K562 (cell line): ENCODE measurements at regions not wholly inside any gene's neighbourhood (a gene's known extent, or its start where the extent isn't known, plus 50 kb on each side); places are given as distances from the start of the nearest gene placed in this dataset.

Experiments used
- ATAC-seq: fragments of 200-7000 bp; cut with Tn5 transposase; 3 replicates; pipeline ENCODE4 v1.9.1; 2020; ENCODE audit warnings: moderate library complexity
- BruUV-seq: library from RNA; stranded (reverse); fragments of 400-500 nt; replicated peaks from 2 replicates; lab custom pipeline; 2021; lab: Mats Ljungman, UMichigan
- CTCF ChIA-PET: fragments of 300-600 bp; formaldehyde crosslinking; extraction: SDS; loops from one replicate; lab custom pipeline; 2021; ENCODE audit warnings: low intra/inter-chr PET ratio; lab: Yijun Ruan, JAX
- POLR2A ChIA-PET: fragments of 300-600, 350-650 bp; sonication (Branson Sonifier 250); formaldehyde crosslinking; extraction: SDS; loops from one replicate; lab custom pipeline; 2021; ENCODE audit warnings: antibody characterized with exemption, inconsistent platforms; lab: Yijun Ruan, JAX
- DNase-seq, 4 experiments: peaks; one replicate each; pipeline versions ENCODE4 v3.0.0 to v3.0.0-alpha.2; 2011 to 2018; ENCODE audit warnings: low spot score in 3 of 4, mixed read lengths in 3 of 4; ENCODE audit errors: extremely low read depth in 1 of 4
- FAIRE-seq: peaks from 2 replicates; lab custom pipeline; 2011; peaks lifted over from hg19 to GRCh38; lab: Jason Lieb, UNC
- H2AFZ ChIP-seq: 2 replicates; pipeline ENCODE4 v1.6.0; 2011; ENCODE audit warnings: low read depth, low read length, control low read depth, inconsistent platforms
- H3K27ac ChIP-seq: fragments of 200-600 bp; 3 replicates; pipeline ENCODE4 v1.8.0; 2011; ENCODE audit warnings: low read depth, mild to moderate bottlenecking, control low read depth, inconsistent platforms, low read length, moderate library complexity, mixed read lengths; ENCODE audit errors: extremely low read depth
- H3K27me3 ChIP-seq, 2 experiments: fragments of 300-600 bp in 1 of 2; 2 replicates in 1 of 2; 3 replicates in 1 of 2; pipeline versions ENCODE4 v1.6.0 to v1.8.0; 2011; ENCODE audit warnings: inconsistent platforms in 2 of 2, low read length in 2 of 2, mild to moderate bottlenecking in 1 of 2, mixed read lengths in 1 of 2, moderate library complexity in 1 of 2; ENCODE audit not compliant: control insufficient read depth in 2 of 2, insufficient read depth in 2 of 2
- H3K36me3 ChIP-seq: fragments of 300-600 bp; 3 replicates; pipeline ENCODE4 v1.8.0; 2011; ENCODE audit warnings: mild to moderate bottlenecking, low read length, inconsistent platforms; ENCODE audit not compliant: control insufficient read depth, insufficient read depth
- H3K4me1 ChIP-seq, 2 experiments: fragments of 200-600 bp in 1 of 2; replicated peaks in 1 of 2; 2 replicates in 1 of 2; 3 replicates in 1 of 2; pipeline versions ENCODE4 v1.5.1 to v1.8.0; 2011; ENCODE audit warnings: inconsistent platforms in 2 of 2, low read length in 2 of 2, mild to moderate bottlenecking in 1 of 2, mixed read lengths in 1 of 2, moderate library complexity in 1 of 2; ENCODE audit not compliant: control insufficient read depth in 2 of 2, insufficient read depth in 2 of 2
- H3K4me2 ChIP-seq: 2 replicates; pipeline ENCODE4 v1.6.1; 2011; ENCODE audit warnings: low read length, control low read depth, inconsistent platforms, mixed read lengths; ENCODE audit not compliant: insufficient read depth
- H3K4me3 ChIP-seq: fragments of 200-600 bp; sonication (generic), shearing (Covaris generic); 2 replicates; pipeline ENCODE4 v1.5.1; 2016; ENCODE audit warnings: control low read depth, inconsistent platforms
- H3K79me2 ChIP-seq: fragments of 200-600 bp; 3 replicates; pipeline ENCODE4 v1.8.0; 2011; ENCODE audit warnings: low read length, inconsistent platforms; ENCODE audit not compliant: control insufficient read depth, insufficient read depth
- H3K9ac ChIP-seq, 2 experiments: 2 replicates each; pipeline versions ENCODE4 v1.6.0 to v1.6.1; 2011; ENCODE audit warnings: low read depth in 2 of 2, low read length in 2 of 2, control low read depth in 1 of 2, inconsistent platforms in 1 of 2, mild to moderate bottlenecking in 1 of 2, mixed read lengths in 1 of 2; ENCODE audit not compliant: insufficient read depth in 1 of 2
- H3K9me1 ChIP-seq: one replicate; pipeline ENCODE4 v1.6.0; 2011; ENCODE audit warnings: inconsistent platforms, mild to moderate bottlenecking, low read length, moderate library complexity; ENCODE audit not compliant: control insufficient read depth, insufficient read depth
- H3K9me3 ChIP-seq: replicated peaks from 2 replicates; pipeline ENCODE4 v1.5.1; 2011; ENCODE audit warnings: low read depth, low read length, inconsistent platforms; ENCODE audit not compliant: control insufficient read depth, insufficient read depth
- H4K20me1 ChIP-seq: replicated peaks from 2 replicates; pipeline ENCODE4 v1.6.1; 2011; ENCODE audit warnings: low read length, inconsistent platforms, mixed read lengths; ENCODE audit not compliant: control insufficient read depth, insufficient read depth
- CBX3 ChIP-seq, 2 experiments: IDR thresholded peaks; 1 replicate in 1 of 2; 2 replicates in 1 of 2; pipeline ENCODE4 v1.6.1; 2012; ENCODE audit warnings: inconsistent platforms in 2 of 2, low read length in 2 of 2, borderline replicate concordance in 1 of 2, control low read depth in 1 of 2
- DMBX1 ChIP-seq: fragments of 250-450 bp; sonication (Bioruptor Pico); IDR thresholded peaks from 2 replicates; pipeline ENCODE4 v1.8.0; 2022; ENCODE audit warnings: inconsistent platforms, mild to moderate bottlenecking, moderate library complexity, borderline replicate concordance
- KDM1A ChIP-seq, 2 experiments: fragments of 450-650 bp; IDR thresholded peaks; 2 replicates each; pipeline ENCODE4 v1.6.1; 2016; ENCODE audit warnings: mild to moderate bottlenecking in 2 of 2
- MCM2 ChIP-seq: fragments of 450-650 bp; IDR thresholded peaks from 2 replicates; pipeline ENCODE4 v1.6.1; 2017; ENCODE audit warnings: low read depth, mild to moderate bottlenecking
- NCOR1 ChIP-seq: fragments of 450-650 bp; IDR thresholded peaks from 2 replicates; pipeline ENCODE4 v1.6.1; 2016; ENCODE audit warnings: mild to moderate bottlenecking, moderate library complexity
- POLR2H ChIP-seq: IDR thresholded peaks from 2 replicates; pipeline ENCODE4 v1.6.1; 2016; ENCODE audit warnings: missing genetic modification characterization, low read depth, mild to moderate bottlenecking, control low read depth, missing compliant biosample characterization, moderate library complexity
- SAFB ChIP-seq: fragments of 200-400 bp; formaldehyde crosslinking; IDR thresholded peaks from 2 replicates; pipeline ENCODE4 v1.6.1; 2017; ENCODE audit warnings: low read depth, low read length, borderline replicate concordance
- SUPT5H ChIP-seq: fragments of 450-650 bp; IDR thresholded peaks from 2 replicates; pipeline ENCODE4 v1.6.1; 2016
- TFAM ChIP-seq: fragments of 250-450 bp; sonication (Bioruptor Pico); conservative IDR thresholded peaks from 2 replicates; pipeline ENCODE4 v1.5.0; 2021; ENCODE audit warnings: mild to moderate bottlenecking, moderate library complexity
- ZBED1 ChIP-seq: IDR thresholded peaks from 2 replicates; pipeline ENCODE4 v1.6.1; 2014
- ZC3H11A ChIP-seq: IDR thresholded peaks from 2 replicates; pipeline ENCODE4 v1.6.1; 2012; ENCODE audit warnings: low read depth, low read length, improper control_type of control experiment
- ZNF583 ChIP-seq: fragments of 250-450 bp; sonication (Bioruptor Pico); IDR thresholded peaks from 2 replicates; pipeline ENCODE4 v1.4.0; 2020
- WGBS: fragments of 100-300 bp; shearing (Covaris generic); methylation state at CpG from one replicate; pipeline ENCODE4 v1.1.6; 2016; ENCODE audit warnings: low coverage, mixed read lengths; ENCODE audit not compliant: insufficient coverage; ENCODE audit errors: missing lambda C conversion rate; 5-methylcytosine and 5-hydroxymethylcytosine counted together
- in situ Hi-C: fragments of 300-500 bp; cut with MboI; formaldehyde crosslinking; loops from 4 replicates; pipeline ENCODE4 v1.15.0; 2018; ENCODE audit warnings: inconsistent platforms, mixed read lengths
- intact Hi-C: fragments of 100-400 bp; cut with micrococcal nuclease; formaldehyde crosslinking; loops from 2 replicates; pipeline ENCODE4 v1.14.2; 2022
- TF ChIP-seq, protein P1 (sequence below): fragments of 200-800 bp; sonication (Bioruptor generic); IDR thresholded peaks from 2 replicates; pipeline ENCODE4 v1.6.1; 2017; ENCODE audit warnings: missing genetic modification characterization, missing compliant biosample characterization
- TF ChIP-seq, protein P2 (sequence below), 2 experiments: fragments of 250-450 bp in 1 of 2; fragments of 450-650 bp in 1 of 2; sonication (Bioruptor Pico) in 1 of 2; IDR thresholded peaks; 2 replicates each; pipeline versions ENCODE4 v1.6.1 to v1.8.0; 2016 to 2021; ENCODE audit warnings: mild to moderate bottlenecking in 2 of 2, moderate library complexity in 2 of 2, missing compliant biosample characterization in 1 of 2, missing genetic modification characterization in 1 of 2
- TF ChIP-seq, protein P3 (sequence below): fragments of 250-450 bp; sonication (Bioruptor Pico); IDR thresholded peaks from 2 replicates; pipeline ENCODE4 v1.6.1; 2021; ENCODE audit warnings: mild to moderate bottlenecking

DNA sequence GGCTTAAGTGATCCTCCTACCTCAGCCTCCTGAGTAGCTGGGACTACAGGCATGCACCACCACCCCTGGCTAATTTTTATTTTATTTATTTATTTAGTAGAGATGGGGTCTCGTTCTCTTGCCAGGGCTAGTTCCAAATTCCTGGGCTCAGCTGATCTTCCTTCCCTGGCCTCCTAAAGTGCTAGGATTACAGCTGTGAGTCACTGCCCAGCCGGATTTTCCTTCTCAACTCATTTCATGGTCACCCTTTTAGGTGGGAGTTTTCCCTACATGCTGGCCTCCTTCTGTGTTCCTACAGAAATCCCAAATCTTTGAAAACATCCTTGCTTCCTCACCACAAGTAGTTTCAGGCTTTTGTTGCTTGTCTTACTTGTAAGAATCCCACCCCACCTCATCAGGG, 102.1 kb upstream of the SIAH1 start:
- Histone ChIP-seq H3K27me3 (peaks cover 0 to 7% of the 10 kb centered on the region in 2 experiments; a peak in 1 of 5 replicates), H3K4me3 (no peak overlapping the region), H3K9me1 (no peaks in the 10 kb centered on the region), H3K27ac (no peak overlapping the region), H3K79me2 (no peaks in the 10 kb centered on the region), H3K9ac (no peak overlapping the region), H3K9me3 (no peaks in the 10 kb centered on the region), H4K20me1 (no peaks in the 10 kb centered on the region), H3K36me3 (no peaks in the 10 kb centered on the region), H3K4me2 (no peak overlapping the region), H3K4me1 (no peaks in the 10 kb centered on the region), H2AFZ (no peak overlapping the region)
- 0% methylated on average over 2 of the region's 2 CpGs for WGBS
- FAIRE-seq (no peak), DNase-seq (no peak), ATAC-seq (no peak)
- intact Hi-C loops (no loop called here), in situ Hi-C loops (no loop called here)
- CTCF ChIA-PET = no interaction called here
- TF ChIP-seq KDM1A (IDR thresholded peaks at IDR 0.05) (no peak), DMBX1 (CRISPR knock-in tag) (no peak), POLR2H (no peak)
- no TSS peak for BruUV-seq
- POLR2A ChIA-PET = no interaction called here

DNA sequence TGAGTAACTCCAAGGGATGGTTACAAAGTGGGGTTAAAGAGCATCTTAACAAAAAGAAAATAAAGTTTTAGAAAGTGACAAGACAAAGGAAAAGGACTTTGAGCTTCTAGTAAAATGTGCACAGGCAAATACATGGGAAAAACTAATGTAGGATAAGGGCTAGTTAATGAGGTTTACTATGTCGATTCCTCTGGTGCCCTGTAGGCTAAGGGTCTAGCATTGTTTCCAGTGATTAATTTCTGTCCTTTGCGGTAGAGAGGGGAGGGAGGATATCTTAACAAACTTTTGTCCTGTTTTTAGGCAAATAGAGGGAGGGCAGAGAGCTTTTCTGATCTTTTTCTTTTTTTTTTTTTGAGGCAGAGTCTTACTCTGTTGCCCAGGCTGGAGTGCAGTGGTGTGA, 96.6 kb upstream of the SIAH1 start:
- Histone ChIP-seq H3K4me3 (no peak overlapping the region), H4K20me1 (no peaks in the 10 kb centered on the region), H2AFZ (no peak overlapping the region), H3K27me3 (peaks cover 0 to 3% of the 10 kb centered on the region in 2 experiments; a peak in 1 of 5 replicates), H3K27ac (no peak overlapping the region), H3K9me1 (no peaks in the 10 kb centered on the region), H3K9ac (no peak overlapping the region), H3K79me2 (no peaks in the 10 kb centered on the region), H3K9me3 (no peaks in the 10 kb centered on the region), H3K4me2 (no peak overlapping the region), H3K36me3 (no peaks in the 10 kb centered on the region), H3K4me1 (no peaks in the 10 kb centered on the region)
- FAIRE-seq (no peak), ATAC-seq (no peak), DNase-seq (no peak)
- in situ Hi-C loops (no loop called here), intact Hi-C loops (no loop called here)
- ChIA-PET POLR2A (no interaction called here), CTCF (no interaction called here)
- no TSS peak for BruUV-seq
- WGBS = 0% methylated on average over 2 of the region's 2 CpGs
- TF ChIP-seq, protein P1, sequence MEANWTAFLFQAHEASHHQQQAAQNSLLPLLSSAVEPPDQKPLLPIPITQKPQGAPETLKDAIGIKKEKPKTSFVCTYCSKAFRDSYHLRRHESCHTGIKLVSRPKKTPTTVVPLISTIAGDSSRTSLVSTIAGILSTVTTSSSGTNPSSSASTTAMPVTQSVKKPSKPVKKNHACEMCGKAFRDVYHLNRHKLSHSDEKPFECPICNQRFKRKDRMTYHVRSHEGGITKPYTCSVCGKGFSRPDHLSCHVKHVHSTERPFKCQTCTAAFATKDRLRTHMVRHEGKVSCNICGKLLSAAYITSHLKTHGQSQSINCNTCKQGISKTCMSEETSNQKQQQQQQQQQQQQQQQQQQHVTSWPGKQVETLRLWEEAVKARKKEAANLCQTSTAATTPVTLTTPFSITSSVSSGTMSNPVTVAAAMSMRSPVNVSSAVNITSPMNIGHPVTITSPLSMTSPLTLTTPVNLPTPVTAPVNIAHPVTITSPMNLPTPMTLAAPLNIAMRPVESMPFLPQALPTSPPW (CRISPR knock-in tag) = no peak
- TF ChIP-seq SUPT5H (no peak), ZBED1 (no peak), CBX3 (IDR thresholded peaks at IDR 0.05; ENCODE audit: borderline replicate concordance in 1 of 2, low read length in 2 of 2) (no peak), TFAM (CRISPR knock-in tag) (no peak), ZNF583 (CRISPR knock-in tag) (no peak), NCOR1 (no peak), MCM2 (no peak), ZC3H11A (no peak), SAFB (no peak)
- TF ChIP-seq, protein P2, sequence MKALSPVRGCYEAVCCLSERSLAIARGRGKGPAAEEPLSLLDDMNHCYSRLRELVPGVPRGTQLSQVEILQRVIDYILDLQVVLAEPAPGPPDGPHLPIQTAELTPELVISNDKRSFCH (CRISPR knock-in tag; IDR thresholded peaks at IDR 0.05) = no peak
- TF ChIP-seq, protein P2 (tag; IDR thresholded peaks at IDR 0.05) = no peak
- TF ChIP-seq, protein P3, sequence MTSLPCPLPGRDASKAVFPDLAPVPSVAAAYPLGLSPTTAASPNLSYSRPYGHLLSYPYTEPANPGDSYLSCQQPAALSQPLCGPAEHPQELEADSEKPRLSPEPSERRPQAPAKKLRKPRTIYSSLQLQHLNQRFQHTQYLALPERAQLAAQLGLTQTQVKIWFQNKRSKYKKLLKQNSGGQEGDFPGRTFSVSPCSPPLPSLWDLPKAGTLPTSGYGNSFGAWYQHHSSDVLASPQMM (CRISPR knock-in tag) = no peak
